Neural crest cell (in vitro differentiated cells): ENCODE measurements at regions not wholly inside any gene's neighbourhood (a gene's known extent, or its start where the extent isn't known, plus 50 kb on each side); places are given as distances from the start of the nearest gene placed in this dataset.

Source experiments
- DNase-seq: peaks from one replicate; pipeline ENCODE4 v3.0.0; 2021; ENCODE audit warnings: low read depth, mixed read lengths, low spot score
- H3K27ac Mint-ChIP-seq: one replicate; pipeline ENCODE4 v1.8.0; 2021; ENCODE audit warnings: mild to moderate bottlenecking, mixed read lengths; ENCODE audit not compliant: unreplicated experiment
- H3K27me3 Mint-ChIP-seq: 2 replicates; pipeline ENCODE4 v1.8.0; 2021; ENCODE audit warnings: low read depth, mild to moderate bottlenecking, mixed read lengths
- H3K36me3 Mint-ChIP-seq: 2 replicates; pipeline ENCODE4 v1.8.0; 2021; ENCODE audit warnings: low read depth, mild to moderate bottlenecking, mixed read lengths
- H3K4me1 Mint-ChIP-seq: 2 replicates; pipeline ENCODE4 v1.8.0; 2021; ENCODE audit warnings: mixed read lengths
- H3K4me3 Mint-ChIP-seq: one replicate; pipeline ENCODE4 v1.8.0; 2021; ENCODE audit warnings: mild to moderate bottlenecking, mixed read lengths
- H3K9me3 Mint-ChIP-seq: 2 replicates; pipeline ENCODE4 v1.8.0; 2021; ENCODE audit warnings: mixed read lengths
- TF ChIP-seq, protein P1 (sequence below): fragments of 200-600 bp; sonication (generic); conservative IDR thresholded peaks from 2 replicates; pipeline ENCODE4 v1.5.0; 2021; ENCODE audit warnings: antibody characterized with exemption, mild to moderate bottlenecking

DNA sequence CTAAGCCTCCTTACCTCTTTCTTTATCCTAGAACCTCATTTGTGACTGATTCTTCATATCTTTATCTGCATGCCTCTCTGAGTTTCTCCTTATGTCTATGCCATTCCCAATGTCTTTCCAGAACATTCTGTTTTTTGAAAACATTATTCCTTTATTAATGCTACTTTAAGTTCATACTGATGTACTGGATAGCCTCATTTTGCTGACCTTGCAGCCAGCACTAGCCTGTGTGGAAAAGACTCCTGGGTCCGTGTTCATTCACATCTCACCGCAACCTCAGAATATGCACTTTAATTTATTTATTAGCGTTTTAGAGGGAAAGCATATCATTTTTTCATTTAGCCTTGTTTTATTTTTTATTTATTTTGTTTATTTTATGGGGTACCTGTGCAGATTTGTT lies 208.1 kb upstream of the NPVF start:
- H3K4me1 Mint-ChIP-seq, result no peaks in the 10 kb centered on the region
- H3K27me3 Mint-ChIP-seq, result no peaks in the 10 kb centered on the region
- TF ChIP-seq, protein P1, sequence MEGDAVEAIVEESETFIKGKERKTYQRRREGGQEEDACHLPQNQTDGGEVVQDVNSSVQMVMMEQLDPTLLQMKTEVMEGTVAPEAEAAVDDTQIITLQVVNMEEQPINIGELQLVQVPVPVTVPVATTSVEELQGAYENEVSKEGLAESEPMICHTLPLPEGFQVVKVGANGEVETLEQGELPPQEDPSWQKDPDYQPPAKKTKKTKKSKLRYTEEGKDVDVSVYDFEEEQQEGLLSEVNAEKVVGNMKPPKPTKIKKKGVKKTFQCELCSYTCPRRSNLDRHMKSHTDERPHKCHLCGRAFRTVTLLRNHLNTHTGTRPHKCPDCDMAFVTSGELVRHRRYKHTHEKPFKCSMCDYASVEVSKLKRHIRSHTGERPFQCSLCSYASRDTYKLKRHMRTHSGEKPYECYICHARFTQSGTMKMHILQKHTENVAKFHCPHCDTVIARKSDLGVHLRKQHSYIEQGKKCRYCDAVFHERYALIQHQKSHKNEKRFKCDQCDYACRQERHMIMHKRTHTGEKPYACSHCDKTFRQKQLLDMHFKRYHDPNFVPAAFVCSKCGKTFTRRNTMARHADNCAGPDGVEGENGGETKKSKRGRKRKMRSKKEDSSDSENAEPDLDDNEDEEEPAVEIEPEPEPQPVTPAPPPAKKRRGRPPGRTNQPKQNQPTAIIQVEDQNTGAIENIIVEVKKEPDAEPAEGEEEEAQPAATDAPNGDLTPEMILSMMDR, result no peak
- H3K36me3 Mint-ChIP-seq, result peaks cover 11% of the 10 kb centered on the region
- peaks cover 20% of the 10 kb centered on the region for H3K9me3 Mint-ChIP-seq
- H3K4me3 Mint-ChIP-seq, result no peak overlapping the region
- DNase-seq, result no peak
- H3K27ac Mint-ChIP-seq, result no peak overlapping the region

DNA sequence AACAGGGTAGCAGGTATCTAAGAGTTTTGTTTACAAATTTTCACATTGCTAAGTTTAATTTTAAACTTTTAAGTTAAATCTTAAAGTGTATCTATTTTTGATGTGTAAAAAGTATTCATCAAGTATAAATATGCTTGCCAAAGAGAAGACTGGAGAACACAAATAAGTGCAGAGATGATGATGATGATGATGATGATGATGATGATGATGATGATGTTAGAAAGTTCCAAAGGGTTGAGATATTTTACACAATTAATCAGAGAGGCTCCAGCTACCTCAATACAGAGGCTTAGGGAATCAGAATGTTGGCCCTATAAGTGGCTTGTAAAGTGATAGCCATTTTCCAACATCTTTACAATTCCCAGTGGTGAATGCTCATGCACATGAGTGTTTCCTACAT lies 209.0 kb upstream of the NPVF start:
- DNase-seq, result no peak
- TF ChIP-seq, protein P1, result no peak

GRCh38 chr7:25444991-25445390 lies 216.7 kb upstream of the NPVF start:
- peaks cover 19% of the 10 kb centered on the region for H3K36me3 Mint-ChIP-seq
- DNase-seq, result no peak
- H3K27me3 Mint-ChIP-seq, result no peaks in the 10 kb centered on the region
- no peak overlapping the region for H3K4me3 Mint-ChIP-seq
- TF ChIP-seq, protein P1, result no peak
- no peaks in the 10 kb centered on the region for H3K4me1 Mint-ChIP-seq
- peaks cover 24% of the 10 kb centered on the region for H3K9me3 Mint-ChIP-seq
- H3K27ac Mint-ChIP-seq, result no peak overlapping the region

More for the DNA sequence above, 209.0 kb upstream of the NPVF start:
- Mint-ChIP-seq H3K4me3 (no peak overlapping the region), H3K36me3 (peaks cover 14% of the 10 kb centered on the region), H3K27me3 (no peaks in the 10 kb centered on the region), H3K27ac (no peak overlapping the region), H3K4me1 (no peaks in the 10 kb centered on the region), H3K9me3 (peaks cover 21% of the 10 kb centered on the region)

DNA sequence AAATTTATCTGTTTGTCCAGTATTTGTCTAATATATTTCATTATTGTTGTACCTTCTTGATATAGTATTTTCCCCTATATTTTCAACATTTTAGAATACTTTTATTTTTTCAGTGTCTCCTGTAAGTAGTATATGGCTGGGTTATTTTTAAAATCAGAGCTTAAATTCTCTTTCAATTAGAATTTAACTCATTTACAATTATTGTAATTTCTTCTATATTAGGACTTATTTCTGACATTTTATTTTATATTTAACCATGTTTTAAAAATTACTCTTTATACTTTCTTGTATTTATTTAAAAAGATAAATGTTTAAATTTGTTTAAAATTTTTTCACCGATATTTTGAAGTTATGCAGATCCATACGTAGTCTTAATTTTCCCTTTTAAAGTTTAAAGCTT lies 220.0 kb upstream of the NPVF start:
- TF ChIP-seq, protein P1, result no peak
- Mint-ChIP-seq H3K4me3 (no peak overlapping the region), H3K27ac (no peak overlapping the region), H3K27me3 (peaks cover 1% of the 10 kb centered on the region), H3K36me3 (peaks cover under 1% of the 10 kb centered on the region), H3K9me3 (peaks cover 2% of the 10 kb centered on the region), H3K4me1 (no peaks in the 10 kb centered on the region)
- DNase-seq, result no peak

- no peak for DNase-seq
Observed at GRCh38 chr7:25454020-25454419, 225.7 kb upstream of the NPVF start.

More at GRCh38 chr7:25454020-25454419, 225.7 kb upstream of the NPVF start:
- Mint-ChIP-seq H3K4me3 (no peak overlapping the region), H3K4me1 (no peaks in the 10 kb centered on the region), H3K9me3 (no peaks in the 10 kb centered on the region), H3K36me3 (no peaks in the 10 kb centered on the region), H3K27ac (no peak overlapping the region), H3K27me3 (peaks cover 8% of the 10 kb centered on the region)
- TF ChIP-seq, protein P1, result no peak
